ENCODE measurements at regions not wholly inside any gene's neighbourhood (a gene's known extent, or its start where the extent isn't known, plus 50 kb on each side); places are given as distances from the start of the nearest gene placed in this dataset.

- TF ChIP-seq CTCF (optimal IDR thresholded peaks at IDR 0.05 in 1 of 3, IDR thresholded peaks at IDR 0.05 in 1 of 3, conservative IDR thresholded peaks at IDR 0.05 in 1 of 3; ENCODE audit: extremely low read depth in 1 of 3, insufficient read depth in 2 of 3, low read length in 3 of 3) = no peak
- TF ChIP-seq EZH2 (IDR thresholded peaks at IDR 0.05; ENCODE audit: low read length) = no peak
These were observed 392.3 kb upstream of the ADAMTS5 start for GRCh38 chr21:27359141-27359540.
